HUES6 (cell line): ENCODE measurements at regions not wholly inside any gene's neighbourhood (a gene's known extent, or its start where the extent isn't known, plus 50 kb on each side); places are given as distances from the start of the nearest gene placed in this dataset.

Source experiments
- H3K27ac ChIP-seq: 2 replicates; pipeline ENCODE4 v1.7.0; 2013; ENCODE audit warnings: low read depth, mild to moderate bottlenecking, low read length, inconsistent platforms
- H3K27me3 ChIP-seq: 2 replicates; pipeline ENCODE4 v1.6.1; 2013; ENCODE audit warnings: low read length; ENCODE audit not compliant: control insufficient read depth, insufficient read depth
- H3K36me3 ChIP-seq: 2 replicates; pipeline ENCODE4 v1.6.1; 2013; ENCODE audit warnings: low read length; ENCODE audit not compliant: control insufficient read depth, insufficient read depth
- H3K4me1 ChIP-seq: 2 replicates; pipeline ENCODE4 v1.6.1; 2013; ENCODE audit warnings: low read length; ENCODE audit not compliant: control insufficient read depth, insufficient read depth
- H3K4me3 ChIP-seq: 2 replicates; pipeline ENCODE4 v1.5.1; 2013; ENCODE audit warnings: low read depth, low read length
- H3K9ac ChIP-seq: one replicate; pipeline ENCODE4 v1.6.1; 2013; ENCODE audit warnings: mild to moderate bottlenecking, low read length
- H3K9me3 ChIP-seq: 2 replicates; pipeline ENCODE4 v1.6.1; 2013; ENCODE audit warnings: low read depth, low read length; ENCODE audit not compliant: control insufficient read depth, insufficient read depth

DNA sequence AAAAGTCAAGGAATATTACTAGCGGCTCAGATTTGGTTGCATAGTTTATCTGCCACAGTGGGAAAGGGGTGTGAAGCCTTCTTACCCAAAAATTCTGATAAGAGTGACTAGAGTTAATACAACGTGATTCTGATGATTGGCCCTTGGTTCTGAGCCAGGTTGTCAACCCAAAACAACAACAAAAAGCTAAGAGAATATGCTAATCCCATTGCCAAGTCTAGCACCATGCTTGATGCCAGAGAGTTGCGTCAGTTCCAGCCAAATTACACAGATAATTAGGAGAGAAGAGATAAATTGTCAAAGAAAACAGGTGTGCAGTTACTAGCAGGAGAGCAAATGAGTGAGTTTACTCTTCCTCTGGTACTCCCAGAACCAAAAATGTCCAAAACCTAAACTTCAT is 287.4 kb upstream of the AGA start:
- no peaks in the 10 kb centered on the region for H3K27me3 ChIP-seq
- H3K4me1 ChIP-seq = no peaks in the 10 kb centered on the region

DNA sequence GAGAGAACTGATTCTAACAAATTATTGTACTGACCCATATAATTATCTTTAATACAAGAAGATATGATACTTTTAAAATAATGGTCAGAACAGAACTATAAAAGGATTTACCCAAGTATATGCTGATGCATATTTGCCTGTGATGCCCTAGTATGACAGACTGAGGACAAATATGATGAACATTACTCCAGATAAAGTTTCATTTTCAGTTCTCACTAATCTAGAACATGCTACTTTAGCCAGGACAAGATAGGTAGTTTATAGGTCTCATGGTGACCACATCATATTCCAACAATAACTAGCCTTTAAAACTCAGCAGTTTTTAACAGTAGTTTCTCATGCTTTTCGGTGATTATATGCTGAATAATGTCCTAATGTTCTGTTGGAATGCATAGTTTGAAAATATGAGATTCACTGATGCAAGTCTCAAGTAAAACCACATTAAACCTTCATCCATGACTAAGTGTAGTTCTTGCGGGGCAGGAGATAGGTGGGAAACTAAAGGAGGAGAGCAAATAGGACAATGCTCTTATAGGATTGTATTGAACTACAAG is 295.2 kb upstream of the AGA start:
- H3K4me3 ChIP-seq = no peak overlapping the region
- no peaks in the 10 kb centered on the region for H3K9me3 ChIP-seq
- H3K36me3 ChIP-seq = no peaks in the 10 kb centered on the region
- H3K9ac ChIP-seq = no peak overlapping the region
- H3K27me3 ChIP-seq = no peaks in the 10 kb centered on the region
- H3K4me1 ChIP-seq = no peaks in the 10 kb centered on the region
- H3K27ac ChIP-seq = no peak overlapping the region

More for the DNA sequence above, 287.4 kb upstream of the AGA start:
- no peak overlapping the region for H3K9ac ChIP-seq
- no peak overlapping the region for H3K4me3 ChIP-seq
- H3K27ac ChIP-seq = no peak overlapping the region
- no peaks in the 10 kb centered on the region for H3K9me3 ChIP-seq
- H3K36me3 ChIP-seq = no peaks in the 10 kb centered on the region

DNA sequence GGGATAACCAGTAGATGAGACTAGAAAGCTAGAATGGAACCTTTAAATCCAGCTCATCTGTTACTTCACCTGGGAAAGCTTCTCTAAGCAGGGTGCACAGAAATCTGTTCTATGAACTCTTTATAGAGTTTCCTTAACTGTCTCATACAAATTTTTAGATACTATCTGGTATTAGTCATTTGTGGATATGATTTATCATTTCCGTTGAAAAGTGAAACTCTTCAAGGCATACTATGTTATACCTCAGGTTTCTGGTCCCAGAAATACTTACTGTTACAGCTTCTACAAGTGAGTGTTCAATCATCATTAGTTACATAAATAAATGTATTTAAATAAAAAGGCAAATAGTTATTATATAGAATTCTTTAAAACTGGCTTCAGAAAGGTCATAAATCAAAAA is 298.3 kb upstream of the AGA start:
- no peak overlapping the region for H3K4me3 ChIP-seq
- H3K27me3 ChIP-seq = no peaks in the 10 kb centered on the region
- H3K4me1 ChIP-seq = no peaks in the 10 kb centered on the region
- no peaks in the 10 kb centered on the region for H3K9me3 ChIP-seq
- no peak overlapping the region for H3K9ac ChIP-seq
- H3K27ac ChIP-seq = no peak overlapping the region
- H3K36me3 ChIP-seq = no peaks in the 10 kb centered on the region

DNA sequence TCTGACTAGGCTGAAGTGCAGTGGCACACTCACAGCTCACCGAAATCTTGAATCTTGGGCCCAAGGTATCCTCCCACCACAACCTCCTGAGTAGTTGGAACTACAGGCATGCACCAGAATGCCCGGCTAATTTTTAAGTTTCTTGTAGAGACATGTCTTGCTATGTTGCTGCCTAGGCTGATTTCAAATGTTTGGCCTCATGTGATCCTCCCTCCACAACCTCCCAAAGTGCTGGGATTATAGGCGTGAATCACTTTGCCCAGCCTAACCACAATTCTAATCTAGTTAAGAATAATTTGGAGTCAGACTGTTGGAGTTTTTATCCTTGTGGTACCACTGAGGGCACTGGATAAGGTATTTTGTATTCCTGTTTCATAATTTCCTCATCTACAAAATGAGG is 317.5 kb upstream of the AGA start:
- Histone ChIP-seq H3K36me3 (no peaks in the 10 kb centered on the region), H3K4me3 (no peak overlapping the region), H3K27me3 (no peaks in the 10 kb centered on the region), H3K27ac (no peak overlapping the region), H3K9ac (no peak overlapping the region), H3K4me1 (no peaks in the 10 kb centered on the region), H3K9me3 (no peaks in the 10 kb centered on the region)

DNA sequence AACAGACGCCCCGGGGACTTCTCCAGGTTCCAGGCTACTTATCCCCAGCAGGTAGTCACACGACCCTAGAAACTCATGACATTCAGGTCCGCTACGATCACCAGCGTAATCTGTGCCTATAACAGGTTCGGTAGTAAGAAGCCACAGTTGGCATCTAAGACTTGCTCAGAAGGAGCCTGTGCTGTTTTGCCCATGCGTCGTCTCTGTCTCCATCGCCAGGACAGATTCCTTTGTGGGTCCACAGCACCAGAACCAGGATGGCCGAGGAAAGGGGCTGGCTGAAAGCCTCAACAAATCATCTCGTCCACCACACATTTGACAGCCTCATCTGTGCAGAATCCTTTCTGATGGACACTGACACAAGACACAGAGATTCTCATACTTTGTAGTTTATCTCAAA is 319.5 kb upstream of the AGA start:
- no peaks in the 10 kb centered on the region for H3K9me3 ChIP-seq
- H3K27ac ChIP-seq = no peak overlapping the region
- no peak overlapping the region for H3K9ac ChIP-seq
- H3K36me3 ChIP-seq = no peaks in the 10 kb centered on the region
- H3K4me1 ChIP-seq = no peaks in the 10 kb centered on the region
- H3K4me3 ChIP-seq = no peak overlapping the region
- H3K27me3 ChIP-seq = no peaks in the 10 kb centered on the region

- no peak overlapping the region for H3K27ac ChIP-seq
- H3K4me1 ChIP-seq = no peaks in the 10 kb centered on the region
- H3K9me3 ChIP-seq = no peaks in the 10 kb centered on the region
- H3K9ac ChIP-seq = no peak overlapping the region
- no peaks in the 10 kb centered on the region for H3K36me3 ChIP-seq
- H3K27me3 ChIP-seq = no peaks in the 10 kb centered on the region
- no peak overlapping the region for H3K4me3 ChIP-seq
Observed at GRCh38 chr4:177769155-177769554, 326.9 kb upstream of the AGA start.

- no peaks in the 10 kb centered on the region for H3K4me1 ChIP-seq
- no peak overlapping the region for H3K27ac ChIP-seq
- no peak overlapping the region for H3K9ac ChIP-seq
- no peaks in the 10 kb centered on the region for H3K36me3 ChIP-seq
- H3K27me3 ChIP-seq = no peaks in the 10 kb centered on the region
- no peak overlapping the region for H3K4me3 ChIP-seq
- H3K9me3 ChIP-seq = no peaks in the 10 kb centered on the region
Observed at GRCh38 chr4:177770776-177771175, 328.5 kb upstream of the AGA start.

- H3K27me3 ChIP-seq = no peaks in the 10 kb centered on the region
- no peaks in the 10 kb centered on the region for H3K4me1 ChIP-seq
- H3K27ac ChIP-seq = no peak overlapping the region
Observed at GRCh38 chr4:177771645-177772044, 329.4 kb upstream of the AGA start.

GRCh38 chr4:177778623-177779022 is 336.4 kb upstream of the AGA start:
- H3K4me3 ChIP-seq = no peak overlapping the region
- H3K4me1 ChIP-seq = no peaks in the 10 kb centered on the region
- no peaks in the 10 kb centered on the region for H3K27me3 ChIP-seq
- H3K9me3 ChIP-seq = no peaks in the 10 kb centered on the region
- no peaks in the 10 kb centered on the region for H3K36me3 ChIP-seq
- H3K9ac ChIP-seq = no peak overlapping the region
- H3K27ac ChIP-seq = no peak overlapping the region

More at GRCh38 chr4:177771645-177772044, 329.4 kb upstream of the AGA start:
- Histone ChIP-seq H3K9me3 (no peaks in the 10 kb centered on the region), H3K4me3 (no peak overlapping the region), H3K36me3 (no peaks in the 10 kb centered on the region), H3K9ac (no peak overlapping the region)

GRCh38 chr4:177785000-177785399 is 342.8 kb upstream of the AGA start:
- Histone ChIP-seq H3K9me3 (no peaks in the 10 kb centered on the region), H3K27me3 (no peaks in the 10 kb centered on the region), H3K9ac (no peak overlapping the region), H3K4me3 (no peak overlapping the region), H3K4me1 (no peaks in the 10 kb centered on the region), H3K27ac (no peak overlapping the region), H3K36me3 (no peaks in the 10 kb centered on the region)

DNA sequence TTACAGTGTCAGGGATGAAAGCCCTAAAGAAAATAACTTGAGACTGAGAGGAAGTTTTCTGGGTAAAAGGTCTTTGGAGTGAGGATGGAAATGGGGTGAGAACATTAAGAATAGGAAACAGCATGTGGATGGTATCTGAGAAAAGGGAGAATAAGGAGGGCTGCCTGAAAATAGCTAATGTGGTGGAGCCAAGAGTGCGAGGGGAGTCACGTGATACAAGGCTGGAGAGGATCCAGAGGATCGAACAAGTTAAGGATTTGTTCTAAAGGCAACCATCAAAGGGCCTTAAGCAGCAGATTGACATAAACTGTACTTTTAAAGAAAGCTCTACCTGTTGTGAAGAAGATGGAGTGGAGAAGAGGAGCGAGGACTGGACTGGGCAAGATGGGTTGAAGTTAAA is 347.4 kb upstream of the AGA start:
- no peaks in the 10 kb centered on the region for H3K9me3 ChIP-seq
- no peaks in the 10 kb centered on the region for H3K36me3 ChIP-seq
- no peaks in the 10 kb centered on the region for H3K27me3 ChIP-seq
- H3K4me3 ChIP-seq = no peak overlapping the region
- no peaks in the 10 kb centered on the region; the same call in 1 of the 2 replicates for H3K4me1 ChIP-seq
- peak overlapping the region; percentile 3 for H3K9ac ChIP-seq
- H3K27ac ChIP-seq = no peak overlapping the region

GRCh38 chr4:177791188-177791587 is 349.0 kb upstream of the AGA start:
- Histone ChIP-seq H3K9me3 (no peaks in the 10 kb centered on the region), H3K4me1 (no peaks in the 10 kb centered on the region; the same call in 1 of the 2 replicates), H3K27ac (no peak overlapping the region), H3K9ac (no peak overlapping the region), H3K36me3 (no peaks in the 10 kb centered on the region), H3K4me3 (no peak overlapping the region), H3K27me3 (no peaks in the 10 kb centered on the region)
